PC-9 (cell line): ENCODE measurements at regions not wholly inside any gene's neighbourhood (a gene's known extent, or its start where the extent isn't known, plus 50 kb on each side); places are given as distances from the start of the nearest gene placed in this dataset.

ENCODE experiments used
- BruUV-seq: library from RNA; stranded (reverse); fragments of 400-500 nt; replicated peaks from 2 replicates; lab custom pipeline; 2021; lab: Mats Ljungman, UMichigan
- CTCF ChIA-PET: fragments of 300-600 bp; sonication (Branson Sonifier 250); formaldehyde crosslinking; loops from one replicate; lab custom pipeline; 2022; ENCODE audit warnings: antibody characterized with exemption; lab: Charles Lee
- POLR2A ChIA-PET: fragments of 300-600 bp; sonication (Branson Sonifier 250); formaldehyde crosslinking; loops from one replicate; lab custom pipeline; 2022; ENCODE audit warnings: antibody characterized with exemption; ENCODE audit not compliant: unreplicated experiment; lab: Charles Lee
- DNase-seq, 2 experiments: peaks; one replicate each; pipeline versions ENCODE4 v3.0.0 to v3.0.0-alpha.2; 2015 to 2022; ENCODE audit warnings: mixed read lengths in 1 of 2
- H2AFZ ChIP-seq: fragments of 200-600 bp; sonication (generic); 2 replicates; pipeline ENCODE4 v1.8.1; 2017; ENCODE audit warnings: antibody characterized with exemption
- H3F3A ChIP-seq: fragments of 200-600 bp; sonication (generic); 2 replicates; pipeline ENCODE4 v1.8.1; 2017; ENCODE audit warnings: antibody characterized with exemption, mild to moderate bottlenecking, low read depth; ENCODE audit not compliant: insufficient read depth
- H3K27ac ChIP-seq: fragments of 200-600 bp; sonication (generic); 2 replicates; pipeline ENCODE4 v1.6.1; 2016; ENCODE audit warnings: mixed run types
- H3K27me3 ChIP-seq: fragments of 200-600 bp; sonication (generic); 2 replicates; pipeline ENCODE4 v1.6.1; 2016; ENCODE audit warnings: low read depth, mixed run types; ENCODE audit not compliant: insufficient read depth
- H3K36me3 ChIP-seq: fragments of 200-600 bp; sonication (generic); 2 replicates; pipeline ENCODE4 v1.6.1; 2016; ENCODE audit warnings: low read depth, mixed run types
- H3K4me1 ChIP-seq: fragments of 200-600 bp; sonication (generic); replicated peaks from 2 replicates; pipeline ENCODE4 v1.6.1; 2016; ENCODE audit warnings: mixed run types; ENCODE audit not compliant: insufficient read depth
- H3K4me2 ChIP-seq: fragments of 200-600 bp; sonication (generic); 2 replicates; pipeline ENCODE4 v1.6.1; 2017; ENCODE audit warnings: mixed run types
- H3K4me3 ChIP-seq: fragments of 200-600 bp; sonication (generic); 2 replicates; pipeline ENCODE4 v1.6.1; 2016; ENCODE audit warnings: mixed run types
- H3K79me2 ChIP-seq: fragments of 200-600 bp; sonication (generic); 2 replicates; pipeline ENCODE4 v1.6.1; 2017; ENCODE audit warnings: low read depth, mixed run types
- H3K9me2 ChIP-seq: fragments of 200-600 bp; sonication (generic); 2 replicates; pipeline ENCODE4 v1.8.1; 2017; ENCODE audit warnings: mild to moderate bottlenecking; ENCODE audit not compliant: insufficient read depth
- H3K9me3 ChIP-seq: fragments of 200-600 bp; sonication (generic); 2 replicates; pipeline ENCODE4 v1.8.1; 2016; ENCODE audit warnings: low read depth; ENCODE audit not compliant: insufficient read depth
- H4K20me1 ChIP-seq: fragments of 200-600 bp; sonication (generic); 2 replicates; pipeline ENCODE4 v1.8.1; 2017; ENCODE audit not compliant: insufficient read depth
- CTCF ChIP-seq: fragments of 200-600 bp; sonication (generic); conservative IDR thresholded peaks from 2 replicates; pipeline ENCODE4 v1.6.1; 2017; ENCODE audit warnings: mixed run types, antibody characterized with exemption, mild to moderate bottlenecking, moderate library complexity
- EZH2 ChIP-seq: fragments of 200-600 bp; sonication (generic); IDR thresholded peaks from 2 replicates; pipeline ENCODE4 v1.8.0; 2017; ENCODE audit warnings: antibody characterized with exemption, low read depth
- intact Hi-C: fragments of 100-400 bp; cut with micrococcal nuclease; formaldehyde crosslinking; loops from one replicate; pipeline ENCODE4 v1.10.0; 2022; ENCODE audit not compliant: unreplicated experiment

GRCh38 chr2:64324746-64325410 lies 129.1 kb upstream of the LGALSL start:
- Histone ChIP-seq H3K4me1 (peaks cover 10% of the 10 kb centered on the region), H3K36me3 (no peaks in the 10 kb centered on the region), H3K27ac (no peak overlapping the region), H4K20me1 (no peaks in the 10 kb centered on the region), H3K79me2 (no peaks in the 10 kb centered on the region), H3K9me3 (no peaks in the 10 kb centered on the region), H3K9me2 (no peaks in the 10 kb centered on the region), H3F3A (0 out of 2 replicates have a peak, but pooled peaks cover 5% of the 10 kb centered on the region), H2AFZ (no peak overlapping the region), H3K27me3 (no peaks in the 10 kb centered on the region), H3K4me2 (no peak overlapping the region), H3K4me3 (no peak overlapping the region)
- TF ChIP-seq EZH2 (no peak), CTCF (no peak)
- BruUV-seq = no TSS peak
- ChIA-PET CTCF (no interaction called here), POLR2A (no interaction called here)
- no peak for DNase-seq
- intact Hi-C loops = no loop called here

- no peak for DNase-seq
- no peaks in the 10 kb centered on the region for H4K20me1 ChIP-seq
- H3K4me2 ChIP-seq = no peak overlapping the region
- no peaks in the 10 kb centered on the region for H3K9me3 ChIP-seq
- ChIA-PET CTCF (no interaction called here), POLR2A (no interaction called here)
- H2AFZ ChIP-seq = no peak overlapping the region
- H3K36me3 ChIP-seq = no peaks in the 10 kb centered on the region
- no TSS peak for BruUV-seq
- H3K4me1 ChIP-seq = peaks cover 16% of the 10 kb centered on the region
- no peak overlapping the region for H3K27ac ChIP-seq
- no peaks in the 10 kb centered on the region for H3K9me2 ChIP-seq
- TF ChIP-seq EZH2 = no peak
- TF ChIP-seq CTCF = no peak
- 0 out of 2 replicates have a peak, but pooled peaks cover 10% of the 10 kb centered on the region for H3F3A ChIP-seq
- intact Hi-C loops = no loop called here
- H3K27me3 ChIP-seq = no peaks in the 10 kb centered on the region
- no peaks in the 10 kb centered on the region for H3K79me2 ChIP-seq
- no peak overlapping the region for H3K4me3 ChIP-seq
Observed at GRCh38 chr2:64325477-64325851, 128.5 kb upstream of the LGALSL start.

GRCh38 chr2:64325852-64326577 lies 127.9 kb upstream of the LGALSL start:
- BruUV-seq = no TSS peak

More at GRCh38 chr2:64325852-64326577, 127.9 kb upstream of the LGALSL start:
- no peak for DNase-seq
- ChIA-PET POLR2A (no interaction called here), CTCF (no interaction called here)
- peaks cover 22% of the 10 kb centered on the region for H3K4me1 ChIP-seq
- no peaks in the 10 kb centered on the region for H3K9me2 ChIP-seq
- TF ChIP-seq CTCF = no peak
- TF ChIP-seq EZH2 = no peak
- no peaks in the 10 kb centered on the region for H3K36me3 ChIP-seq
- H3K4me3 ChIP-seq = no peak overlapping the region
- no peaks in the 10 kb centered on the region for H3K79me2 ChIP-seq
- no peaks in the 10 kb centered on the region for H3K9me3 ChIP-seq
- no peak overlapping the region for H2AFZ ChIP-seq
- H4K20me1 ChIP-seq = no peaks in the 10 kb centered on the region
- intact Hi-C loops = no loop called here
- no peak overlapping the region for H3K27ac ChIP-seq
- H3F3A ChIP-seq = 0 out of 2 replicates have a peak, but pooled peaks cover 10% of the 10 kb centered on the region
- no peak overlapping the region for H3K4me2 ChIP-seq
- H3K27me3 ChIP-seq = no peaks in the 10 kb centered on the region
